ENCODE measurements at regions not wholly inside any gene's neighbourhood (a gene's known extent, or its start where the extent isn't known, plus 50 kb on each side); places are given as distances from the start of the nearest gene placed in this dataset.

DNA sequence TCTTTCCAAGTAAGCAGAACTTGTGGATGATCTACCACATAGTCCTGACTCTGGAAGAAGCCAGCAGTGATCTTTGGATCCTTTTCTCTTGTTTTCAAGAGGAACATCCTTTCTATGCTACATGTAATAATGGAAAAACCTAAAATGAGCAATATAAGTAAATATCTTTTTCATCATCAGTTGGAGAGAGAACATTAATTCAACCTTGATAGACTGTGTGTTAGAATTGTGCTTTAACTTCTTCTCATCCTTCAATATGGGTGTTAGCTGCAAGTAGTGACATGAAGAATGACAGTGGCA, 65.6 kb upstream of the IFNGR1 start:
- ChIA-PET CTCF (interaction anchor here (1.4 to 2.4 kb wide), 2 partner anchors 13 to 30 kb away, joined by 8 to 12 read pairs; no protein-coding TSS in a partner anchor), POLR2A (no interaction called here)
- H3K27ac Mint-ChIP-seq: no peak overlapping the region

DNA sequence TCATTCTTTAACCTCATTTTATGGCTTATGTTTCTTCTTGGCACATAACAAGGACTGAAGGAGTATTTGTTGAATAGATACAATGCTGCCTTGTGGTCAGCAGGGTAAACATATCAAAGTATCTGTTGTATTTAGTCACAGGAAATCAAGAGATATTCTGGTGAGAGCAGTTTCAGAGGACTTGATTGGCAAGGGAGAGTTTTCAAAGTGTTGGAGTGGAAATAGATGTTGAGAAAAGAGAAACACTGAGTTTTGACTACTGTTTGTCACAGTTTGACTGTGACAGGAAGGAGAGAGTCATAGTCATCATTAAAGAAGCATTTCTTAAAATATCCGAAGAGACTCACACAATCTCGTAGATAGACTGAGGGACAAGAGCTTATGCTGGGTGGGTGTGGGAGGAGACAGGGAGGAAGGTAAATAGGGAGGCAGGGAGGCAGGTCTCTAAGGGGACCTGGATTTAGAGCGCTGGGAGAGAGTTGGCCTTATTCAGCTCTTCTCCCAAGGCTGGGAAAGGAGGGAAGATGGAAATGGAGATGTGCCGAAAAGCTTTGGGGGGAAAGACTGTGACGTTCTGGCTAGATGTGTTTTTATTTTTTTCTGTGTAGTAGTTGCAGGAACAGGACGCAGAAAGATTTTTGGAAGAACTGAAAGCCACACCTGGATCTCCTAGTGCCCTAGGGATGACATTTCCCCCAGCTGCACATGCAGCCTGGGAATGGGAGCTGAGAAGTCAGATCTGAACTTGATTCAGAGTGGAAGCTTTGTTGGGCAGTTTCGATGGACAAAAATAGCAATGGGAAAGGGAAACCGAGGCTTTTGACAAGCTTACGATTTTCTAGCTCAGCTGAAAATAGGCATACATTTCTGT, 65.0 kb upstream of the IFNGR1 start:
- peaks cover 19% of the 10 kb centered on the region for H3K27me3 Mint-ChIP-seq (ENCODE audit: low read depth)
- H3K36me3 Mint-ChIP-seq: no peaks in the 10 kb centered on the region
- no peak for DNase-seq (ENCODE audit: low spot score)
- H3K9me3 Mint-ChIP-seq: peaks cover 15% of the 10 kb centered on the region
- H3K27ac Mint-ChIP-seq: no peak overlapping the region
- ChIA-PET CTCF (interaction anchor here (1.4 to 2.4 kb wide), 2 partner anchors 13 to 31 kb away, joined by 8 to 12 read pairs; no protein-coding TSS in a partner anchor), POLR2A (no interaction called here)
- no peak overlapping the region for H3K4me3 Mint-ChIP-seq
- no peak for ATAC-seq
- no peaks in the 10 kb centered on the region for H3K4me1 Mint-ChIP-seq
- TF ChIP-seq SOX15 (CRISPR knock-in tag; IDR thresholded peaks at IDR 0.05) (no peak), USF1 (CRISPR knock-in tag; IDR thresholded peaks at IDR 0.05) (no peak), NR1H2 (CRISPR knock-in tag; IDR thresholded peaks at IDR 0.05) (no peak), TEAD1 (CRISPR knock-in tag; IDR thresholded peaks at IDR 0.05) (no peak), KAT7 (CRISPR knock-in tag; IDR thresholded peaks at IDR 0.05; ENCODE audit: borderline replicate concordance) (no peak), NR2C2 (CRISPR knock-in tag; IDR thresholded peaks at IDR 0.05) (no peak), JAZF1 (CRISPR knock-in tag; IDR thresholded peaks at IDR 0.05) (no peak), CBFB (CRISPR knock-in tag; IDR thresholded peaks at IDR 0.05; ENCODE audit: low read depth) (no peak), ARID4B (CRISPR knock-in tag; IDR thresholded peaks at IDR 0.05; ENCODE audit: borderline replicate concordance) (no peak), NFE2L1 (CRISPR knock-in tag; IDR thresholded peaks at IDR 0.05) (no peak), SMAD3 (CRISPR knock-in tag; IDR thresholded peaks at IDR 0.05; ENCODE audit: borderline replicate concordance) (no peak), RELA (CRISPR knock-in tag; IDR thresholded peaks at IDR 0.05; ENCODE audit: borderline replicate concordance) (no peak), MXD4 (CRISPR knock-in tag; IDR thresholded peaks at IDR 0.05; ENCODE audit: borderline replicate concordance) (no peak)

More for the DNA sequence above, 65.6 kb upstream of the IFNGR1 start:
- Mint-ChIP-seq H3K9me3 (peaks cover 15% of the 10 kb centered on the region), H3K27me3 (ENCODE audit: low read depth) (peaks cover 19% of the 10 kb centered on the region), H3K36me3 (no peaks in the 10 kb centered on the region), H3K4me1 (no peaks in the 10 kb centered on the region), H3K4me3 (no peak overlapping the region)
- no peak for ATAC-seq
- TF ChIP-seq SOX15 (CRISPR knock-in tag; IDR thresholded peaks at IDR 0.05): no peak
- TF ChIP-seq, protein P1, sequence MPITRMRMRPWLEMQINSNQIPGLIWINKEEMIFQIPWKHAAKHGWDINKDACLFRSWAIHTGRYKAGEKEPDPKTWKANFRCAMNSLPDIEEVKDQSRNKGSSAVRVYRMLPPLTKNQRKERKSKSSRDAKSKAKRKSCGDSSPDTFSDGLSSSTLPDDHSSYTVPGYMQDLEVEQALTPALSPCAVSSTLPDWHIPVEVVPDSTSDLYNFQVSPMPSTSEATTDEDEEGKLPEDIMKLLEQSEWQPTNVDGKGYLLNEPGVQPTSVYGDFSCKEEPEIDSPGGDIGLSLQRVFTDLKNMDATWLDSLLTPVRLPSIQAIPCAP (CRISPR knock-in tag; IDR thresholded peaks at IDR 0.05): no peak
- TF ChIP-seq FOXP1 (CRISPR knock-in tag; IDR thresholded peaks at IDR 0.05; ENCODE audit: borderline replicate concordance): no peak
- TF ChIP-seq PRDM15 (CRISPR knock-in tag; IDR thresholded peaks at IDR 0.05): no peak
- no peak for TF ChIP-seq ZNF121 (CRISPR knock-in tag; IDR thresholded peaks at IDR 0.05)
- TF ChIP-seq, protein P2, sequence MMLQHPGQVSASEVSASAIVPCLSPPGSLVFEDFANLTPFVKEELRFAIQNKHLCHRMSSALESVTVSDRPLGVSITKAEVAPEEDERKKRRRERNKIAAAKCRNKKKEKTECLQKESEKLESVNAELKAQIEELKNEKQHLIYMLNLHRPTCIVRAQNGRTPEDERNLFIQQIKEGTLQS (CRISPR knock-in tag; conservative IDR thresholded peaks at IDR 0.05): no peak
- no peak for TF ChIP-seq NFYB (CRISPR knock-in tag; conservative IDR thresholded peaks at IDR 0.05; ENCODE audit: low read depth)
- no peak for TF ChIP-seq MLX (CRISPR knock-in tag; IDR thresholded peaks at IDR 0.05)
- no peak for DNase-seq (ENCODE audit: low spot score)
